GM13977 (cell line): ENCODE measurements at regions not wholly inside any gene's neighbourhood (a gene's known extent, or its start where the extent isn't known, plus 50 kb on each side); places are given as distances from the start of the nearest gene placed in this dataset.

Experiments
- DNase-seq: peaks from one replicate; pipeline ENCODE4 v3.0.0; 2012; ENCODE audit warnings: low spot score
- in situ Hi-C: fragments of 300-500 bp; cut with MboI; formaldehyde crosslinking; loops from one replicate; pipeline ENCODE4 v1.12.0; 2022; ENCODE audit warnings: low sequenced_read_pairs, low pct_unique_long_range_greater_than_20kb, mixed read lengths, inconsistent platforms; ENCODE audit not compliant: unreplicated experiment
- TF ChIP-seq, protein P1 (sequence below): IDR thresholded peaks from 2 replicates; pipeline ENCODE4 v1.5.1; 2012; ENCODE audit warnings: mild to moderate bottlenecking, control low read depth; ENCODE audit not compliant: insufficient read depth; ENCODE audit errors: extremely low read depth, missing control alignments

DNA sequence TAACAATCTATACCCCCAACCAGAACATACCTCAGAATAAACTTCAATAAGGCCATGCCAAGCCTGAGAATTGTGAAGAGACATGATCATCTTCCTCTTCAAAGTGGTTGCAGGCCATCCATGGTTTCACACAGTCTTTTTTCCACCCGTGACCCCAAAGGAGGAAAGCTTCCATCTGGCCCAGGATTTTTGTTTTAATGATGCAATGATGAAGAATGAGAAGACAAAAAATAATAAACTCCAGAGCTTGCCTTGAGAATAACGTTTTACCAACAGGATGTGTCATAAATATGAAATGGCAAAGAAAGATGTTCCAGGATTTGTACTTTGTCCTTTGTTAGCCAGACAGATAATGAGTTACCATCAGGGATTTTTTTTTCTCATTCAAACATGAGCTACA, 201.9 kb downstream of the WNT5A start:
- TF ChIP-seq, protein P1, sequence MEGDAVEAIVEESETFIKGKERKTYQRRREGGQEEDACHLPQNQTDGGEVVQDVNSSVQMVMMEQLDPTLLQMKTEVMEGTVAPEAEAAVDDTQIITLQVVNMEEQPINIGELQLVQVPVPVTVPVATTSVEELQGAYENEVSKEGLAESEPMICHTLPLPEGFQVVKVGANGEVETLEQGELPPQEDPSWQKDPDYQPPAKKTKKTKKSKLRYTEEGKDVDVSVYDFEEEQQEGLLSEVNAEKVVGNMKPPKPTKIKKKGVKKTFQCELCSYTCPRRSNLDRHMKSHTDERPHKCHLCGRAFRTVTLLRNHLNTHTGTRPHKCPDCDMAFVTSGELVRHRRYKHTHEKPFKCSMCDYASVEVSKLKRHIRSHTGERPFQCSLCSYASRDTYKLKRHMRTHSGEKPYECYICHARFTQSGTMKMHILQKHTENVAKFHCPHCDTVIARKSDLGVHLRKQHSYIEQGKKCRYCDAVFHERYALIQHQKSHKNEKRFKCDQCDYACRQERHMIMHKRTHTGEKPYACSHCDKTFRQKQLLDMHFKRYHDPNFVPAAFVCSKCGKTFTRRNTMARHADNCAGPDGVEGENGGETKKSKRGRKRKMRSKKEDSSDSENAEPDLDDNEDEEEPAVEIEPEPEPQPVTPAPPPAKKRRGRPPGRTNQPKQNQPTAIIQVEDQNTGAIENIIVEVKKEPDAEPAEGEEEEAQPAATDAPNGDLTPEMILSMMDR: no peak
- no peak for DNase-seq
- in situ Hi-C loops: no loop called here

DNA sequence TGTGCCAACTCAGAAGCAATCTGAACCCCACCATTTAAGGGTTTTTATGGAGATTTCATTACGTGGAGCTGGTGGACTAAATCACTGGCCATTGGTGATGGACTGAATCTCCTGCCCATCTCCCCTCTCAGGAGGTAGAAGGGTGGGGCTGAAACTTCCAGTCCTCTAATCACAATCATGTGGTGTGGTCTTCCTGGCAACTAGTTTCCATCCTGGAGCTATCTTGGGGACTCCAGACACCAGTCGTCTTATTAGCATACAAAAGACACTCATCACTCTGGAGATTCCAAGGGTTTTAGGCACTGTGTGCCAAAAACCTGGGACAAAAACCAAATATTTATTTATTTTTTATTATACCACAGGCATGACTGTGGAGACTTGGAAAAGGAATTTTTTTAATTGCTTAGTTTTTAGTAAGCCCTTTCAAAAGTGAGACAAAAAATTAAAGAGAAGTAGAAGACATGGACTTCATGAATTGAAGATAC, 203.6 kb downstream of the WNT5A start:
- TF ChIP-seq, protein P1: no peak
- in situ Hi-C loops: no loop called here
- DNase-seq: no peak

DNA sequence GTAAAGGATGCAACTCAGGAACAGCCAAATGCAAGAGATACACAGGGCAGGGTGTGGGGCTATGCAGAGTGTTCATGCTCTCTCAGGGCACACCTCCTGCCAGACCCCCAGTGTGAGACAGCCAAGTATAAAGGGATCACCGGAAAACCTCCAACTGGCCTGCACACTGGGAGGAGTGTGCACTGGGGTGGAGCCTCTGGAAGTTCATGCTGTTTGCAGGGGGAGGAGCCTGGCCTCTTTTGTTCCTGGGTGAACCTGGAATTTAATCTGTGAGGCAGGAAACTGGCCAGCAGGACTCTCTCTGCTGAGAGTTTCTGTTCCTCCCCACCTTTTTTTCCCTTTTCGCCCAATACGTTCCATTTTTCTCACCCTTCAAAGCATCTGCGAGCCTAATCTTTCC, 204.1 kb downstream of the WNT5A start:
- TF ChIP-seq, protein P1: no peak
- no peak for DNase-seq
- in situ Hi-C loops: no loop called here

DNA sequence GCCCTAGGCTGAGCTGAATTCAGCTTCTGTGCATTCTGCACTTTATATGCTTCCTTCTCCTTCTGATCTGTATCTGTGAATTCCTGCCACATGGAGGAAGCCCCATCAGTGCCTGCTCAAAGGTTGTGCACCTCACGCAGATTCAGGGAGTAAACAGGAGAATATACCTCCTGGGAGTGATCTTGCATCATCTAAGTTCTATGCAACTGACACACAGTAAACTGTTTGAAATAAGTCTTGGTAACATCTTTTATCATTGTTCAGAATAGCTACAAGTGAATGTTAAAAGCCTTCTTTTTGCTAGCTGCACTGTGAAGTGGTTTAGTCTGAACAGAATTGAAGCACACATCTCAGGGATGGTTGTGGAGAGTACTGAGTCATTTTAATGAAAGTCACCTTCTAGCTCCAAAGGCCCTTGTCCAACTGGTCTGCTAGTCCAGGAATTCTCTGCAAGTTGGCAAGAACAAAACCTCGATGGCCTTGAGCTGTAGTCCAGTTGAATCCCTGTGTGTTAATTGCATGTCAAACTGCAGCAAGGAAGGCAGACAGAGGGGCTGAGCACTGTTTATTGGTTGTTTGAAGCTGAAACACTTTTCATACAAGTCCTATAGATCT, 215.0 kb downstream of the WNT5A start:
- in situ Hi-C loops: no loop called here
- TF ChIP-seq, protein P1: no peak

DNA sequence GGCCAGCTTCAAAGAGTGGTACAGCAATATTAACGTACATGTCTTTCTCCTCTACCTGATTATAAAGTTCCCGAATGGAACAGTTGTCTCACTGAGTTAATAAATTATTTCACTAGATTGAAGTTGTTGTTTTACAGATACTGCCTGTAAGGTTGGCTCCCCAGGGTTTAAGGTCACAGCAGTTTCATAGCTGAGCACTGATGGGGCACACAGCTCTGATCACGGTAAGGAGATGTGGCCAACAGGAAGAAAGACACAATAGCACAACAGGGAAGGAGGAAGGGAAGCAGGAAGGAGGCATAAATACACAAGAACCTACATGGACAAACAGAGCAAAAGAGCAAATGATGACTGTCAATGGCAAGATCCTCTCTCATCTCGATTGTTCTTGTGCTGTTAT, 215.6 kb downstream of the WNT5A start:
- TF ChIP-seq, protein P1: no peak
- no peak for DNase-seq
- in situ Hi-C loops: no loop called here

More for the DNA sequence above, 215.0 kb downstream of the WNT5A start:
- no peak for DNase-seq

DNA sequence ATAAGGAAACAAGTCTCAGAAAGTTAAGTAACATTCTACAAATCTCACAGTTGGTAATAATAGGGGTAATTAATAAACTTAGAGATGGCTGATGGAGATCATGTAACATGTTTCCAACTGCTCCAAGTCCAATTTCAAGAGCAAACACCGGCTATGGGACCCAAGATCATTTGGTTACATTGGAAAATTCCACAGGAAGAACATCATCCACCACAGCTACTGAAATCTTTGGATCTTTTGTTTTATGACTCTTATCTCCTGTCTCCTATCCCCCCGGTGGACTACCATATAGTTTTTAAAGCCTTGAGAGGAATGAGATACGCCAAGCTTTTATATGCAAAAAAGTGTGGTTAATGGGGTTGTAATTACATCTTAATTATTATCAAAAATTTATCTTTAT, 216.1 kb downstream of the WNT5A start:
- TF ChIP-seq, protein P1: no peak
- in situ Hi-C loops: no loop called here
- no peak for DNase-seq
